Natural killer cell (primary cell): ENCODE measurements at regions not wholly inside any gene's neighbourhood (a gene's known extent, or its start where the extent isn't known, plus 50 kb on each side); places are given as distances from the start of the nearest gene placed in this dataset.

Experiments
- ATAC-seq, 3 donors: fragments of 150-1000 bp in 2 of 3; fragments of 200-7000 bp in 1 of 3; cut with Tn5 transposase; 1 replicate in 1 of 3; 2 replicates in 2 of 3; pipeline ENCODE4 v1.10.0; 2021; ENCODE audit warnings: mild to moderate bottlenecking in 2 of 3, moderate library complexity in 2 of 3
- DNase-seq, 2 donors: peaks; one replicate each; pipeline versions ENCODE4 v3.0.0 to v3.0.0-alpha.2; 2013 to 2021; ENCODE audit warnings: mixed read lengths in 1 of 2
- H3K27ac ChIP-seq: one replicate; pipeline ENCODE4 v1.5.1; 2013; ENCODE audit warnings: mild to moderate bottlenecking, low read length
- H3K27me3 ChIP-seq: one replicate; pipeline ENCODE4 v1.6.1; 2013; ENCODE audit warnings: low read length; ENCODE audit not compliant: control insufficient read depth, insufficient read depth
- H3K36me3 ChIP-seq: one replicate; pipeline ENCODE4 v1.6.1; 2013; ENCODE audit warnings: low read length; ENCODE audit not compliant: control insufficient read depth, insufficient read depth
- H3K4me1 ChIP-seq: one replicate; pipeline ENCODE4 v1.6.1; 2013; ENCODE audit warnings: low read length; ENCODE audit not compliant: control insufficient read depth, insufficient read depth
- H3K4me3 ChIP-seq: one replicate; pipeline ENCODE4 v1.5.1; 2013; ENCODE audit warnings: low read length
- H3K9me3 ChIP-seq: one replicate; pipeline ENCODE4 v1.6.1; 2013; ENCODE audit warnings: low read length; ENCODE audit not compliant: control insufficient read depth, insufficient read depth
- H3K27ac Mint-ChIP-seq, 2 donors: one replicate each; pipeline ENCODE4 v1.8.0; 2022; ENCODE audit warnings: mild to moderate bottlenecking in 2 of 2, mixed read lengths in 2 of 2, moderate library complexity in 1 of 2
- H3K27me3 Mint-ChIP-seq, 2 donors: one replicate each; pipeline ENCODE4 v1.8.0; 2022; ENCODE audit warnings: low read depth in 2 of 2, mixed read lengths in 2 of 2
- H3K36me3 Mint-ChIP-seq: one replicate; pipeline ENCODE4 v1.8.0; 2022; ENCODE audit warnings: mixed read lengths
- H3K4me1 Mint-ChIP-seq, 2 donors: one replicate each; pipeline ENCODE4 v1.8.0; 2022; ENCODE audit warnings: mixed read lengths in 2 of 2
- H3K4me3 Mint-ChIP-seq: one replicate; pipeline ENCODE4 v1.8.0; 2022; ENCODE audit warnings: mild to moderate bottlenecking, moderate library complexity, mixed read lengths
- H3K9me3 Mint-ChIP-seq, 2 donors: one replicate each; pipeline ENCODE4 v1.8.0; 2022; ENCODE audit warnings: mixed read lengths in 2 of 2
- WGBS: methylation state at CpG from one replicate; pipeline ENCODE4 v1.1.7; 2013; ENCODE audit warnings: missing lambda C conversion rate; ENCODE audit not compliant: insufficient coverage; 5-methylcytosine and 5-hydroxymethylcytosine counted together
- intact Hi-C: fragments of 100-400 bp; cut with micrococcal nuclease; formaldehyde crosslinking; loops from one replicate; pipeline ENCODE4 v1.14.2; 2022
- TF ChIP-seq, protein P1 (sequence below): fragments of 200-600 bp; IDR thresholded peaks from one replicate; pipeline ENCODE4 v1.8.0; 2022; ENCODE audit warnings: antibody characterized with exemption

DNA sequence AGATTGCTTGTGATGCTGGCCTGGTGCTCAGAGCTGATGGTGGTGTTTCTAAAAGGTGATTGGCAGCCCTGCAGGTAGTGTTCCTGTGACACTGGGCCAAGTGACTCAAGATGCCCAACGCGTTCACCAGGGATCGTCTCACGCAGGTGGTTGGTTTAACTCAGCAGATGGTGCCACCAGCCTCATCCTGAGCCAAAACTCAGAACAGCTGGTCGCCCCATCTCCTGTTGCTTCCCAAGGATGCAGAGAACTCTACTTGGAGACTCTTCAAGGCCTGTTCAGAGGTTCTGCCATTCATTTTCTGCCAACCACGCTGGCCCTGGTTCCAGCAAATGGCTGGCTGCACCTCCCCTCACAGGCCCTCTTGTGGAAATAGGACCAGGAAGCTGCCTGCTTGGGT, 394.4 kb downstream of the CDH26 start:
- no peak overlapping the region for H3K4me3 Mint-ChIP-seq
- Histone ChIP-seq H3K9me3 (no peaks in the 10 kb centered on the region), H3K27ac (no peak overlapping the region), H3K4me3 (no peak overlapping the region), H3K4me1 (no peaks in the 10 kb centered on the region), H3K36me3 (no peaks in the 10 kb centered on the region), H3K27me3 (no peaks in the 10 kb centered on the region)
- no peak overlapping the region for H3K27ac Mint-ChIP-seq
- TF ChIP-seq, protein P1, sequence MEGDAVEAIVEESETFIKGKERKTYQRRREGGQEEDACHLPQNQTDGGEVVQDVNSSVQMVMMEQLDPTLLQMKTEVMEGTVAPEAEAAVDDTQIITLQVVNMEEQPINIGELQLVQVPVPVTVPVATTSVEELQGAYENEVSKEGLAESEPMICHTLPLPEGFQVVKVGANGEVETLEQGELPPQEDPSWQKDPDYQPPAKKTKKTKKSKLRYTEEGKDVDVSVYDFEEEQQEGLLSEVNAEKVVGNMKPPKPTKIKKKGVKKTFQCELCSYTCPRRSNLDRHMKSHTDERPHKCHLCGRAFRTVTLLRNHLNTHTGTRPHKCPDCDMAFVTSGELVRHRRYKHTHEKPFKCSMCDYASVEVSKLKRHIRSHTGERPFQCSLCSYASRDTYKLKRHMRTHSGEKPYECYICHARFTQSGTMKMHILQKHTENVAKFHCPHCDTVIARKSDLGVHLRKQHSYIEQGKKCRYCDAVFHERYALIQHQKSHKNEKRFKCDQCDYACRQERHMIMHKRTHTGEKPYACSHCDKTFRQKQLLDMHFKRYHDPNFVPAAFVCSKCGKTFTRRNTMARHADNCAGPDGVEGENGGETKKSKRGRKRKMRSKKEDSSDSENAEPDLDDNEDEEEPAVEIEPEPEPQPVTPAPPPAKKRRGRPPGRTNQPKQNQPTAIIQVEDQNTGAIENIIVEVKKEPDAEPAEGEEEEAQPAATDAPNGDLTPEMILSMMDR = no peak
- DNase-seq = no peak
- no peaks in the 10 kb centered on the region for H3K4me1 Mint-ChIP-seq
- no peak for ATAC-seq
- H3K9me3 Mint-ChIP-seq = no peaks in the 10 kb centered on the region
- intact Hi-C loops = no loop called here
- H3K36me3 Mint-ChIP-seq = no peaks in the 10 kb centered on the region
- H3K27me3 Mint-ChIP-seq = no peaks in the 10 kb centered on the region
- WGBS = 91% methylated on average over 6 of the region's 6 CpGs

GRCh38 chr20:60354024-60354580, 395.9 kb downstream of the CDH26 start:
- Histone ChIP-seq H3K4me1 (no peaks in the 10 kb centered on the region), H3K36me3 (no peaks in the 10 kb centered on the region), H3K4me3 (no peak overlapping the region), H3K9me3 (no peaks in the 10 kb centered on the region), H3K27me3 (no peaks in the 10 kb centered on the region), H3K27ac (no peak overlapping the region)
- TF ChIP-seq, protein P1 = no peak
- intact Hi-C loops = no loop called here
- ATAC-seq (no peak), DNase-seq (no peak)
- Mint-ChIP-seq H3K4me1 (no peaks in the 10 kb centered on the region), H3K27ac (no peak overlapping the region), H3K36me3 (no peaks in the 10 kb centered on the region), H3K4me3 (no peak overlapping the region), H3K9me3 (no peaks in the 10 kb centered on the region), H3K27me3 (no peaks in the 10 kb centered on the region)
- 85% methylated on average over 5 of the region's 5 CpGs for WGBS

- H3K4me3 Mint-ChIP-seq = no peak overlapping the region
- TF ChIP-seq, protein P1 = no peak
- WGBS = 82% methylated on average over 4 of the region's 4 CpGs
Measured at GRCh38 chr20:60358101-60358500, 399.9 kb downstream of the CDH26 start.

GRCh38 chr20:60359010-60359409, 400.8 kb downstream of the CDH26 start:
- Histone ChIP-seq H3K9me3 (no peaks in the 10 kb centered on the region), H3K4me1 (no peaks in the 10 kb centered on the region), H3K36me3 (no peaks in the 10 kb centered on the region), H3K27me3 (no peaks in the 10 kb centered on the region), H3K27ac (no peak overlapping the region), H3K4me3 (no peak overlapping the region)
- Mint-ChIP-seq H3K36me3 (no peaks in the 10 kb centered on the region), H3K4me3 (no peak overlapping the region), H3K27ac (no peak overlapping the region), H3K27me3 (no peaks in the 10 kb centered on the region), H3K4me1 (no peaks in the 10 kb centered on the region), H3K9me3 (no peaks in the 10 kb centered on the region)
- ATAC-seq (no peak), DNase-seq (no peak)
- intact Hi-C loops = no loop called here
- TF ChIP-seq, protein P1 = no peak
- WGBS = 98% methylated on average over 4 of the region's 5 CpGs

More at GRCh38 chr20:60358101-60358500, 399.9 kb downstream of the CDH26 start:
- Histone ChIP-seq H3K4me1 (no peaks in the 10 kb centered on the region), H3K27me3 (no peaks in the 10 kb centered on the region), H3K36me3 (no peaks in the 10 kb centered on the region), H3K9me3 (no peaks in the 10 kb centered on the region), H3K4me3 (no peak overlapping the region), H3K27ac (no peak overlapping the region)
- ATAC-seq (no peak), DNase-seq (no peak)
- Mint-ChIP-seq H3K27ac (no peak overlapping the region), H3K4me1 (no peaks in the 10 kb centered on the region), H3K27me3 (no peaks in the 10 kb centered on the region), H3K36me3 (no peaks in the 10 kb centered on the region), H3K9me3 (no peaks in the 10 kb centered on the region)
- intact Hi-C loops = no loop called here
